ENCODE measurements at regions not wholly inside any gene's neighbourhood (a gene's known extent, or its start where the extent isn't known, plus 50 kb on each side); places are given as distances from the start of the nearest gene placed in this dataset.

- TF ChIP-seq CTCF (conservative IDR thresholded peaks at IDR 0.05) = peak; percentile 82
- no peak for TF ChIP-seq EZH2 (IDR thresholded peaks at IDR 0.05; ENCODE audit: low read depth)
These were observed 134.7 kb downstream of the TPRA1 start for GRCh38 chr3:127455541-127456450.
